ENCODE measurements at regions not wholly inside any gene's neighbourhood (a gene's known extent, or its start where the extent isn't known, plus 50 kb on each side); places are given as distances from the start of the nearest gene placed in this dataset.
"Not testable (repeated sequence)": the region's sequence is repeated elsewhere in the genome, so short reads cannot be mapped to it uniquely, and the experiment has no call there.

DNA sequence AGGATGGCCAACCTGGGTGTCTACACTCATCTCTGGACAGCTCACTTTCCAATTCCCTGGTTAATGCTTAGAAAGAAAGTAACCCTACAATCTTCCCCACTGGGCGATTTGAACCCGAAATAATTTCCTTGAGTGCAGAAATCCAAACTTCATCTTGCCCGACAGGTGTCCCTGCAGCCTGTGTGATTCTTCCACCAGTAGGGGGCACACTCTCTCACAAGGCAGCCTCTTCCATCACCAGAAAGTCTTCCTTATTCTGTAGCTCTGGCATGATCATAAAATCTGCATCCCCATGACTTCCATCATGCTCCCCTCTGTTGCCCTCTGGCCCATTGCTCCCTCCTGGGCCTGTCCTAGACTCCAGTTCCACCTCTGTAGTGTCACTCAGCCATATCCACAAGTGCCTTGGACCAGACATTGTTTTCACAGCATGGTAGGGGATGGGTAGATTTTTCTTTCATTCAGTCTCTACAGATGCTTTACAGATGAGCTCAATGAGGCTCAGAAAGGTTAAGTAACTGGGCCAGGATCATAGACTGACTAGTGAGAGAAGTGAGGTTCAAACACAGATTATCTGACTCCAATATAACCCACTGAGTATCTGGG lies 170.4 kb upstream of the SPTLC3 start:
- H3K4me1 Mint-ChIP-seq = no peaks in the 10 kb centered on the region
- no peaks in the 10 kb centered on the region for H3K36me3 Mint-ChIP-seq
- H3K9me3 Mint-ChIP-seq = no peaks in the 10 kb centered on the region
- no peak overlapping the region for H3K27ac Mint-ChIP-seq
- H3K4me3 Mint-ChIP-seq = no peak overlapping the region
- peaks cover 2% of the 10 kb centered on the region for H3K27me3 Mint-ChIP-seq

DNA sequence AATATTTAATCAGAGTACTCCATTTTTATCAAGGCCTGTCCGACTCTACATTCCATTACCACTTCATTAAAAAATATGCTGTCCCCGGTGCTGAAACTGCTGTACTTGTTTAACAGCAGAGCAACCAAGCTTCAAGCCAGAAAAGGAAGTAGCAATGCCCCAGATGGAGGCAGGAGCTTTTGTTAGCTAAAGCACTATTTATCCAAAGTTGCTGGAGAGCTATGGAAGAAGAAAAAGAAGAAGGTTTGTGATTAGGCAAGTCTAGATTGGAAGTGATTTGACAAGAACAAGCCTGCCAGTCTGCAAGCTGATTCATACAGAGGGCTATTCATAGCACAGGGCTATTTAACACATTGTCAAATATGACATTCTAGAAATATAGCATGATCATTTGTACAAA lies 160.9 kb upstream of the SPTLC3 start:
- Mint-ChIP-seq H3K27me3 (peaks cover 3% of the 10 kb centered on the region), H3K4me3 (no peak overlapping the region), H3K36me3 (no peaks in the 10 kb centered on the region), H3K27ac (no peak overlapping the region), H3K9me3 (peaks cover under 1% of the 10 kb centered on the region), H3K4me1 (no peaks in the 10 kb centered on the region)

DNA sequence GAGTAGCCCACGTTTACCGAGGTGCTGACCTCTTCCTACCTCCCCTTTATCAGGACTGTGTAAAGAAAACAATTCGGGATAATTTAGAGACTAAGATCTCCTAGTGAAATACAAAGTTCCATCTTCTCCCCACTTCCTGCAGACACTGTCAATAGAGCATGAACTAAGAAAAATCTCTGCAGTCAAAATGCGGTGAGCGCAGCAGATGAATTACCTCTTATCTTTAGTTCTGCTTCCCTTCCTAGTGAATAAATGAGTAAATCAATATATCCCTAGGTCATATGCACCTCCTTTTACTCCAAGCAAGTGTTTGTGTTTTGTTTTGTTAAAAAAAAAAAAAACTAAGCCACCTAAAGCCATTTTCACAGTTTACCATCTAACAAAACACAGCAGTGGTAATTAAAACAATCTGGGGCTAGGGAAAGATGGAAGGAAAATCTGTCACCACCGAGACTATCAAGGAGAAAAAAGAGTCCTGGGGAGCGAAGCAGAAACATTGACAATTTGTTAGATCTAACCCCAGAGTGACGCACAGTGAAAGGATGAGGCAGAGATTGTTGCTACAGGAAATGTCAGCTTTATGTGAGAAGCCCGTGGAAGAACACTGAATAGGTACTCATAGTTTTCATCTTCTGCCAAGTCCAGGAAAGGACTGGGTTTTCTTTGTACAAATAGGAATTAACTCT lies 159.4 kb upstream of the SPTLC3 start:
- Mint-ChIP-seq H3K27ac (no peak overlapping the region), H3K4me1 (no peaks in the 10 kb centered on the region), H3K4me3 (no peak overlapping the region), H3K27me3 (peaks cover 5% of the 10 kb centered on the region), H3K36me3 (no peaks in the 10 kb centered on the region), H3K9me3 (peaks cover 5% of the 10 kb centered on the region)

DNA sequence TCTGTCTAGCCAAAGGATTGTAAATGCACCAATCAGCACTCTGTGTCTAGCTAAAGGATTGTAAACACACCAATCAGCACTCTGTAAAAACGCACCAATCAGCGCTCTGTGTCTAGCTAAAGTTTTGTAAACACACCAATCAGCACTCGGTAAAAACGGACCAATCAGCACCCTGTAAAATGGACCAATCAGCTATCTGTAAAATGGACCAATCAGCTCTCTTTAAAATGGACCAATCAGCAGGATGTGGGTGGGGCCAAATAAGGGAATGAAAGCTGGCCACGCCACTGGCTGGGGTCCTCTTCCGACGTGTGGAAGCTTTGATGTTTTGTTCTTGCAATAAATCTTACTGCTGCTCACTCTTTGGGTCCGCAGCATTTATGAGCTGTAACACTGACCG lies 151.1 kb upstream of the SPTLC3 start:
- not testable (repeated sequence) for H3K9me3 Mint-ChIP-seq, H3K4me3 Mint-ChIP-seq, H3K36me3 Mint-ChIP-seq

DNA sequence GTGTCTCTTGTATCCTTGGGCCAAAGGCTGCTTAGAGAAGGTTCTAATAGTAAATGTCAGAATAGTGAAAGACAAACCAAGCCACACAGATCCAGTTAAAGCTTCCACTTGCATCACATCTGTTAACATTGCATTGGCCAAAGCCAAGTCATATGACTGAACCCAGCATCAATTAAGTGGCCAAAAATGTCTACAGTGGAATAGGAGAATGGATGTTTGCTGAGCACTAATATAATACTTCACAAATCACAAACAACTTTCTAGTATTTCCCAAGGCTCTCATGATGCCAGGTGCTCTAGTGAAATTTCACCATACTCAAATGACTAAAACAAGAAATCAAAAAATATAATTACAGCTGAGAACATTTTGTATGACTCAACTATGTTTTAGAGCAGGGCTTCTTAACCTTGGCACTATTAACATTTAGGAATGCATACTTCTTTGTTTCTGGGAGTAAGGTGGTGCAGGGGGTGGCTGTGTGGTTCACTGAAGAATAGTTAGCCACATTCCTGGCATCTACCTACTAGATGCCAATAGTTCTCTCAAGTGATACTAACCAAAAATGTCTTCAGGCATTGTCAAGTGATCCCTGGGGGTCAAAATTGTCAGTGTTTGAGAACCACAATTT lies 148.0 kb upstream of the SPTLC3 start:
- Mint-ChIP-seq H3K36me3 (no peaks in the 10 kb centered on the region), H3K4me3 (no peak overlapping the region), H3K27me3 (peaks cover 1% of the 10 kb centered on the region), H3K9me3 (no peaks in the 10 kb centered on the region), H3K4me1 (no peaks in the 10 kb centered on the region), H3K27ac (no peak overlapping the region)

More for the DNA sequence above, 151.1 kb upstream of the SPTLC3 start:
- not testable (repeated sequence) for H3K27me3 Mint-ChIP-seq, H3K4me1 Mint-ChIP-seq, H3K27ac Mint-ChIP-seq

DNA sequence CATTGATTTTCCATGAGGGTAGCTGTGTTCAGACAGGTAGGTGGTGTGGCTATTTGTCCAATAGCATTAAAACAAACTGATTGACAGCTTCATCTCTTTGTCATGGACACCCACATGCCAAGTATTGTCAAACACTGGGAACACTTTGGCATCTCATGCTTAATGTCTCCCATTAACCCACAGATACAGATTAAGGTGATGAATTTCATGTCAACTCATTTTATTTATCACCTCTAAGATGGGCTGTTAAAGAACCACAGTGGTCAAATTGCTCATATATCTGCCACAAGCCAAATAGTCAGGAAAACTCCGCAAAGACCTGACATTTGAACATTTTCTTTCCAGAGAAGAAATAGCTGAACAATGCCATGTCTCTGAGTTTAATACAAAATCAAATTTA lies 139.1 kb upstream of the SPTLC3 start:
- H3K27me3 Mint-ChIP-seq = no peaks in the 10 kb centered on the region
- H3K4me3 Mint-ChIP-seq = no peak overlapping the region
- H3K36me3 Mint-ChIP-seq = no peaks in the 10 kb centered on the region
- H3K27ac Mint-ChIP-seq = no peak overlapping the region
- H3K9me3 Mint-ChIP-seq = peaks cover 6% of the 10 kb centered on the region
- H3K4me1 Mint-ChIP-seq = no peaks in the 10 kb centered on the region

DNA sequence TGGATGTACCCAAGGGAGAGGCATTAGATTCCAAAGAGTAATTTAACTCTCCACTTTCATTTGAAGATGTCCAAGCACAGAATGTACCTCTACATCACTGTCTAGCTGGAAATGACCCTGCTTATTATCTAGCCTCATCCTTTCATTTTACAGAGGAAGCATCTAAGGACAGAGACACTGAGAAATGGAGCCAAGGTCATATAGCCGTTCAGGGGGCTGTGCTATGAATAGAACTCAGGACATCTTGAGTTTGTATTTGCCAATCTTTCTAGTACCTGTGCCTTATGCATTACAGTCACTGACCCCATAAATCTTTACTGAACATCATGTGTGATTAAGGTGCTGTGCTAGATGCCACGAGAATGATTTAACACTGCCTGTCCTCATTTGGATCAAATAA lies 138.2 kb upstream of the SPTLC3 start:
- no peak overlapping the region for H3K4me3 Mint-ChIP-seq
- no peaks in the 10 kb centered on the region for H3K27me3 Mint-ChIP-seq
- no peak overlapping the region for H3K27ac Mint-ChIP-seq
- H3K4me1 Mint-ChIP-seq = no peaks in the 10 kb centered on the region
- H3K36me3 Mint-ChIP-seq = no peaks in the 10 kb centered on the region
- peaks cover 6% of the 10 kb centered on the region for H3K9me3 Mint-ChIP-seq

DNA sequence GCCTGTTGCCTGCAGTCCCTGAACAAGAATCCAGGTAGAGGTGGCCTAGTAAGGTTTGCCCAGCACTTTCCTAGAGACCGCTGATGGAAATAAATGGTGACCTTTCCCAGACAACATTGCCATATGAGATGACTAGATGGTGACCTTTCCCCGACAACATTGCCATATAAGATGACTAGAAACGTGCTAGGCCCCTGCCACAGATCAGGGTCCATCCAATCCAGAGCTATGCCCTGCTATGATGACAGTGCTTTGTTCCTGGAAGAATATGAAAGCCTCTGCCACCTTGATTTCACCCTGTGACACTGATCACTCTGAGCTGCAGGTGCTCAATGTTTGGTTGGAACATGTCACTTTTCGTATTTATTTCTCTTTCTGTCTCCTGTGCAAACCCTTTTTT lies 133.8 kb upstream of the SPTLC3 start:
- Mint-ChIP-seq H3K36me3 (no peaks in the 10 kb centered on the region), H3K27ac (no peak overlapping the region), H3K4me3 (no peak overlapping the region), H3K9me3 (no peaks in the 10 kb centered on the region), H3K4me1 (no peaks in the 10 kb centered on the region), H3K27me3 (no peaks in the 10 kb centered on the region)

DNA sequence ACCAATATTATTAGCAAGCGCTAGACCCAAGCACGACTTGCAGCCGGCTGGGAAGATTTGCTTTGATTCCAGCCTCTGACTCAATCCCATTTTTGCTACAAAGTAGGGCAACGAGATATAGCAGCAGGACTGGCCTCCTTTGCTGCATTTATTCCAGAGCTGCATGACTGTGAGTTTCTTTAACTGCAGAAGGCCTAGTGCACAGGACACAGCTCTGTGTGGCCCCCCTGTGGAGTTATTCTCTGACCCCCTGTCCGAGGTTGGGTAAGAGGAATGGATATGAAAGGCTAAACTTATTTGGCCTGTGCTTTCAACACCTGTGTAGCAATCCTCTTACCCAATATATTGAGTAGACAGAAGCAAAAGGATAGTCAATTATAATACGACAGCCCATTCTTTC lies 133.3 kb upstream of the SPTLC3 start:
- Mint-ChIP-seq H3K9me3 (no peaks in the 10 kb centered on the region), H3K36me3 (no peaks in the 10 kb centered on the region), H3K27ac (no peak overlapping the region), H3K4me1 (no peaks in the 10 kb centered on the region), H3K4me3 (no peak overlapping the region), H3K27me3 (no peaks in the 10 kb centered on the region)

DNA sequence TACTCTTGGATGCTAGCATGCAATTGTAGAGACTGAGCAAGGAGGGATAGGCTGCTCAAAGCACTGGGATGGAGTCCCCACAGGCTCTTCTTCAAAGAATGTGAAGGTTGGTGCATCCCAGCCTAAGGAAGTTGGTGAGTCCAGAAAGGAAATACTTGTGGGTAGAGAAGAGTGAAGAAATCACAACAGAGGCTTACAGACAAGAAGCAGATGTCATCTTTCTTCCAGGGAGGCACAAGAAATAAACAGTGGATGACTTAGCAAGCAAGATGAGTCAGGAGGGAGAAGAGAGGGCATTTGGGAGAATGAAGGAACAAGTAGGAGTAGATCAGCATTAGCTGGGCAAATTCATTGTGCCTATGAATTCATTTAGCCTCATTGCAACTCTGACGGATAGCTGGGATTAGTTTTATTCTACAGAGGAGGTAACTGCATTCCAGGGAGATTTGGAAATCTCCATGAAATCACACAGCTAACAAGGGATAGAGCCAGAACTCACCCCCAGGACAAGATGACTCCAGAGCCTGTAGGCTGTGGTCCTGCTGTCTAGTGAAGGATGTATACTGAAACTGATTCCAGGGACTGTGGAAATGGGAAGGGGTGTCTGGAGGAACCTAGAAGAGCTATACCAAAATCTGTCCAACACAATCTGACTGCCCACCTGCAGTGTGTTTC lies 125.8 kb upstream of the SPTLC3 start:
- no peak overlapping the region for H3K4me3 Mint-ChIP-seq
- no peaks in the 10 kb centered on the region for H3K36me3 Mint-ChIP-seq
- H3K27me3 Mint-ChIP-seq = peaks cover 6% of the 10 kb centered on the region
- no peaks in the 10 kb centered on the region for H3K9me3 Mint-ChIP-seq
- peak overlapping the region; percentile 13 for H3K27ac Mint-ChIP-seq
- no peaks in the 10 kb centered on the region for H3K4me1 Mint-ChIP-seq

DNA sequence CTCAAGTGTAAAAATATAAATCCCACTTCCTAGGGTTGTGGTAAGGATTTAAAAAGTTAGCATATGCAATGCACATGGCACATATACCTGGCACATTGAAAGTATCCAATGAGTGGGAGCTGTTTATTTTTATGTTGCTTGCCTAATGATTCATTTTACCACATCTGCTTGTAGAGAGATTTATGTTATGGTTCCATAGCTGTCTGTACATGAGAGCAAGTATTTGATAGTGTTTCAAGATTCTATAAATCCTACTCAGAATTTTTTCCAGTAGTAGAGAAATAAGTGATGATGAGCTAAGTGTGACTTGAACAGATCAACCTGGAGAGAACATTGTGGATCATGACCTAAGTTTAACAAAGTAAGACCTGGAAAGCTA lies 125.3 kb upstream of the SPTLC3 start:
- Mint-ChIP-seq H3K4me3 (no peak overlapping the region), H3K27me3 (peaks cover 6% of the 10 kb centered on the region), H3K27ac (no peak overlapping the region), H3K4me1 (no peaks in the 10 kb centered on the region), H3K9me3 (no peaks in the 10 kb centered on the region), H3K36me3 (no peaks in the 10 kb centered on the region)

DNA sequence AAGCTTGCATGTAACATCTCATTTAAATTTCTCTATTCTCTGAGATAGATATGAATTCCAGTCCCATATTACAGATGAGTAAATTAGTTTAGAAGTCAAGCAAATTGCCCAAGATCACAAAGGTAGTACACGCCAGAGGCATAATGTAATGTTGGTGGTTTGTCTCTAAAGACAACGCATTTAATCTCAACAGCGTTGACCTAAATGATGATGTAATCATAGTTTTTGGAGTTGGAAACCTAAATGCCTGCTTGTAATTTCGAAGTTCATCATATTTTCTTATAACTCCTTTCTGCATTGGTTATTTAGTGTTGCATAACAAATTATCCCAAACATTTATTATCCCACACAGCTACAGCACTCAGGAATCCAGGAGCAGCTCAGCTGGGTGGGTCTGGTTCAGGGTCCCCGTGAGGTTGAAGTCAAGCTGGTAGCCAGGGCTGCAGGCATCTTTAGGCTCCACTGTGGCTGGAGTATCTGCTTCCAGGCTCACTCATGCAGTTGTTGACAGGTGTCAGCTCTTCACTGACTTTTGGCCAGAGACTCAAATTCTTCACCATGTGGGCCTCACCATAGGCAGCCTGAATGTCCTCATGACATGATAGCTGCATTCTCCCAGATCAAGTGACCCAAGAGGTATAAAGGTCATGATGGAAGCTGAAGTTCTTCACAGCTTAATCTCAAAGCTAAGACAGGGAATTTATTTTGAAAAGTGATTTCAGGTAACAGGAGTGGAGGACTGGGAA lies 122.0 kb upstream of the SPTLC3 start:
- Mint-ChIP-seq H3K27ac (no peak overlapping the region), H3K27me3 (peaks cover 7% of the 10 kb centered on the region), H3K9me3 (no peaks in the 10 kb centered on the region), H3K4me3 (no peak overlapping the region), H3K4me1 (no peaks in the 10 kb centered on the region), H3K36me3 (no peaks in the 10 kb centered on the region)

DNA sequence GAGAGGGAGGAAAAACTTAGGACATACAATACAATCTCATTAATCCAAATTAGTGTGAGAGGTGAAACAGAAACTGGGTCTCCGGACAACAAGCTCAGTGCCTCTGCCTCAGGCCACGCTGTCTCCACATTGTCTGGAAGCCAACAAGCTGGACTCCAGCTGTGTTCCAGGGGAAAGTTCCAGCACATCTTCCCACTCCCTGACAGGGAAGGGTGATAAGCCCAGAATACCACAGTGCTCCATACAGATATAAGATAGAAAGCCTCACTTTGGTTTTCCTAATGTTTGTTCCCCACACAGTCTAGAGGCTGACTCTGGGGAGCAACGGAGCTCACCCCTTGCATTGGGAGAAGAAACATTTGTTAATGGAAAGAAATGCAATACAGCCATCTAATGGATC lies 117.1 kb upstream of the SPTLC3 start:
- Mint-ChIP-seq H3K27me3 (peaks cover 8% of the 10 kb centered on the region), H3K4me3 (no peak overlapping the region), H3K4me1 (no peaks in the 10 kb centered on the region), H3K36me3 (no peaks in the 10 kb centered on the region), H3K9me3 (no peaks in the 10 kb centered on the region), H3K27ac (no peak overlapping the region)

DNA sequence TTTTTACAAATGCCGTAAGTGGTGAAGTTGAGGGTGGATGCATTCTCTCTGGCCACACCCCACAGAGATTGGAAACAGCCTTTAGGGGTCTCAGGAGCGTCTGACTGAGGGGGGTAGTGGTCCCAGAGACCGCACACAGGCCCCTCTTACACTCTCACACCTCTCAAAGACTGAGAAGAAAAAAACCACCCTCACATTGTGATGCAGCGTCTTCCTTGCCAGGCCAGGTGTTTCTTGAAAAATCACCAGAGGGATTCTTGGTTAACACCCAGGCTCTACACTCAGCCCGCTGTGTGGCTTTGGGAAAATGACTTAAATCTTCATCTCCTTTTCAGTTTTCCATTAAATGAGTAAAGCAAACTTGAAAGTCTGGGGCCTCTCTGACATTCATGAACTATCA lies 115.8 kb upstream of the SPTLC3 start:
- Mint-ChIP-seq H3K9me3 (no peaks in the 10 kb centered on the region), H3K4me3 (no peak overlapping the region), H3K36me3 (no peaks in the 10 kb centered on the region), H3K27me3 (peaks cover 4% of the 10 kb centered on the region), H3K27ac (no peak overlapping the region), H3K4me1 (no peaks in the 10 kb centered on the region)

DNA sequence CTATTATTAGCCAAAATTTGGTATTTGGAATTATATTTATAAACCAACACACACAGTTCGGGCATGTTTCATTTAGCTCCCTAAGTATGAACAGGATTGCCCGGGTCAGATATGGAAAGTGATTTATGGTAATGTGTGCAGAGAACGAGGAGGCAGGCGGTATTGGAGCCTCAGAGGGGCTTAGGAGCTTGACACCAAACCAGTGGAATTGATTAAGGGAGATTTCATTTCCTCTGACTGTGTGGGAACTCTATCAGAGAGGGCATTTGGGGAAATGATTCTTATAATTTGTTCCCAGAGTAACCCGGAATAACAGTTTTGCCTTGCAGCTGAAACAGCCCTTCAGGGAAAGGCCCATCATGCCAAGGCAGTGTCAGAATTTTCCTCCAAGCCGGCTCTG lies 115.1 kb upstream of the SPTLC3 start:
- Mint-ChIP-seq H3K4me3 (no peak overlapping the region), H3K36me3 (no peaks in the 10 kb centered on the region), H3K27ac (no peak overlapping the region), H3K9me3 (no peaks in the 10 kb centered on the region), H3K4me1 (no peaks in the 10 kb centered on the region), H3K27me3 (peaks cover 4% of the 10 kb centered on the region)

DNA sequence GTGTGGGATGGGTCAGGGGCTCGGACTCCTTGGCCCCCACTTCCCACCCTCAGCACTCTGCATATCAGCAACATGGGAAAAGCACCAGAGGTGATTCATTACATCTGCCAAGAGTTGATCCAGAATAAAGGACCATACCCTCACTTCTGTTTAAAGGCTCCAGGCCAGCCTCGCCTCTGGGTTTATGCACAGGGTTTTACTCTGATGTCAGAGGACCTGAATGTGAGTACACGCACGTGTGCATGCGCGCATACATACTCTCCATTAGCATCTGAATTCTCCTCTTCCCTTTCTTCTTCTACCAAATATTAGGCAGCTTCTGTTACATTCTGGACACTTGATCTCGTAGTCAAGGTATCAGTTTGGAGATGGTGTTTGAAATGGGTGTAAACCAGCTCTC lies 114.7 kb upstream of the SPTLC3 start:
- no peaks in the 10 kb centered on the region for H3K4me1 Mint-ChIP-seq
- no peaks in the 10 kb centered on the region for H3K9me3 Mint-ChIP-seq
- H3K4me3 Mint-ChIP-seq = no peak overlapping the region
- H3K27ac Mint-ChIP-seq = no peak overlapping the region
- peaks cover 4% of the 10 kb centered on the region for H3K27me3 Mint-ChIP-seq
- H3K36me3 Mint-ChIP-seq = no peaks in the 10 kb centered on the region

All from activated naive CD4-positive, alpha-beta T cell treated with anti-CD3 and anti-CD28 coated beads, Interleukin-2, amount 50 U/mL, for 24 hours (primary cell).